ENCODE measurements at regions not wholly inside any gene's neighbourhood (a gene's known extent, or its start where the extent isn't known, plus 50 kb on each side); places are given as distances from the start of the nearest gene placed in this dataset.
"Not testable (repeated sequence)": the region's sequence is repeated elsewhere in the genome, so short reads cannot be mapped to it uniquely, and the experiment has no call there.

- DNase-seq = no peak
Observed at GRCh38 chr1:163914785-163915413, 593.1 kb downstream of the NUF2 start.

GRCh38 chr1:163922743-163923201 is 601.0 kb downstream of the NUF2 start:
- no peak for DNase-seq

GRCh38 chr1:163924041-163924440 is 602.3 kb downstream of the NUF2 start:
- DNase-seq = no peak

- no peak for DNase-seq
Observed at GRCh38 chr1:163927493-163927892, 605.7 kb downstream of the NUF2 start.

GRCh38 chr1:163928069-163928468 is 606.3 kb downstream of the NUF2 start:
- DNase-seq = no peak

- DNase-seq = no peak
Observed at GRCh38 chr1:163928651-163929050, 606.9 kb downstream of the NUF2 start.

- no peak for DNase-seq
Observed at GRCh38 chr1:163932901-163933300, 611.1 kb downstream of the NUF2 start.

- no peak for DNase-seq
Observed at GRCh38 chr1:163933437-163933836, 611.7 kb downstream of the NUF2 start.

- DNase-seq = no peak
Observed at GRCh38 chr1:163935738-163936374, 614.1 kb downstream of the NUF2 start.

GRCh38 chr1:163959622-163960021 is 599.4 kb upstream of the PBX1 start:
- DNase-seq = no peak

GRCh38 chr1:163970151-163970550 is 588.8 kb upstream of the PBX1 start:
- no peak for DNase-seq

- no peak for DNase-seq
Observed at GRCh38 chr1:163970699-163971098, 588.3 kb upstream of the PBX1 start.

- DNase-seq = no peak
Observed at GRCh38 chr1:163973586-163973985, 585.4 kb upstream of the PBX1 start.

GRCh38 chr1:163974120-163974519 is 584.9 kb upstream of the PBX1 start:
- no peak for DNase-seq

GRCh38 chr1:163980394-163980793 is 578.6 kb upstream of the PBX1 start:
- DNase-seq = no peak

GRCh38 chr1:163981500-163982030 is 577.4 kb upstream of the PBX1 start:
- no peak for DNase-seq

- no peak for DNase-seq
Observed at GRCh38 chr1:163983097-163983496, 575.9 kb upstream of the PBX1 start.

GRCh38 chr1:163985700-163986099 is 573.3 kb upstream of the PBX1 start:
- no peak for DNase-seq

GRCh38 chr1:163999131-163999530 is 559.9 kb upstream of the PBX1 start:
- no peak for DNase-seq

GRCh38 chr1:164006186-164006585 is 552.8 kb upstream of the PBX1 start:
- DNase-seq = not testable (repeated sequence)

GRCh38 chr1:164006621-164007020 is 552.4 kb upstream of the PBX1 start:
- no peak for DNase-seq

- no peak for DNase-seq
Observed at GRCh38 chr1:164017239-164017638, 541.7 kb upstream of the PBX1 start.

- no peak for DNase-seq
Observed at GRCh38 chr1:164020391-164020790, 538.6 kb upstream of the PBX1 start.

- DNase-seq = no peak
Observed at GRCh38 chr1:164021813-164022212, 537.2 kb upstream of the PBX1 start.

- no peak for DNase-seq
Observed at GRCh38 chr1:164033782-164034181, 525.2 kb upstream of the PBX1 start.
